ENCODE measurements at regions not wholly inside any gene's neighbourhood (a gene's known extent, or its start where the extent isn't known, plus 50 kb on each side); places are given as distances from the start of the nearest gene placed in this dataset.

GRCh38 chr9:23254404-23255184 lies 571.4 kb downstream of the ELAVL2 start:
- H4K5ac ChIP-seq (ENCODE audit: low read depth, low read length), result no peak overlapping the region
- dilution Hi-C loops (cut with HindIII; ENCODE audit: low sequenced_read_pairs, unreplicated experiment), result no loop called here
- H3K56ac ChIP-seq (ENCODE audit: extremely low read depth, insufficient read depth, low read length), result no peak overlapping the region
- BruUV-seq (replicated peaks), result no TSS peak
- no peaks in the 10 kb centered on the region for H3K79me1 ChIP-seq (ENCODE audit: low read depth in 1 of 2, low read length in 2 of 2)
- ChIA-PET POLR2A (ENCODE audit: unreplicated experiment) (no interaction called here), CTCF (no interaction called here)
- no peaks in the 10 kb centered on the region for H3K27me3 ChIP-seq (ENCODE audit: control insufficient read depth, insufficient read depth, low read length)
- H2AK5ac ChIP-seq (ENCODE audit: low read depth, low read length), result no peak overlapping the region
- no peak overlapping the region for H2AFZ ChIP-seq (replicated peaks; ENCODE audit: low read length, poor library complexity)
- WGBS, 2 experiments (ENCODE audit: extremely low coverage in 2 of 2, insufficient read length in 1 of 2), result no CpG with 5 or more reads among the region's 9 CpGs
- H3K4me1 ChIP-seq (ENCODE audit: control insufficient read depth, insufficient read depth, low read length), result no peaks in the 10 kb centered on the region
- DNase-seq (no peak), ATAC-seq (ENCODE audit: low read depth) (no peak)
- no peak overlapping the region for H3K4me2 ChIP-seq (ENCODE audit: low read depth, low read length)
- H2BK120ac ChIP-seq (ENCODE audit: low read depth, low read length), result no peak overlapping the region
- TF ChIP-seq SMC3 (IDR thresholded peaks at IDR 0.05; ENCODE audit: low read depth, low read length) (no peak), CEBPB (IDR thresholded peaks at IDR 0.05; ENCODE audit: low read depth, low read length) (no peak), NFE2L2 (IDR thresholded peaks at IDR 0.05; ENCODE audit: low read depth, low read length) (no peak), RCOR1 (IDR thresholded peaks at IDR 0.05; ENCODE audit: insufficient replicate concordance, low read length) (no peak), MAZ (IDR thresholded peaks at IDR 0.05; ENCODE audit: borderline replicate concordance, low read depth, low read length) (no peak), CHD1 (IDR thresholded peaks at IDR 0.05; ENCODE audit: low read depth, low read length) (no peak), BHLHE40 (IDR thresholded peaks at IDR 0.05; ENCODE audit: low read depth, low read length) (no peak), POLR2A (IDR thresholded peaks at IDR 0.05; ENCODE audit: low read depth, low read length) (no peak), RAD21 (IDR thresholded peaks at IDR 0.05; ENCODE audit: low read length) (no peak), FOS (IDR thresholded peaks at IDR 0.05; ENCODE audit: low read depth, low read length) (no peak), MXI1 (IDR thresholded peaks at IDR 0.05; ENCODE audit: borderline replicate concordance, low read depth, low read length) (no peak)
- in situ Hi-C loops (cut with MboI; ENCODE audit: low sequenced_read_pairs), result no loop called here
- no peak overlapping the region for H3K4ac ChIP-seq (ENCODE audit: low read depth, low read length)
- no peaks in the 10 kb centered on the region for H3K9me1 ChIP-seq (ENCODE audit: insufficient read depth, low read length)
- no peak overlapping the region for H2BK5ac ChIP-seq (ENCODE audit: low read depth, low read length, poor library complexity, severe bottlenecking)
- H3K36me3 ChIP-seq (ENCODE audit: control insufficient read depth, insufficient read depth, low read length), result no peaks in the 10 kb centered on the region
- no peak overlapping the region for H3K4me3 ChIP-seq (ENCODE audit: insufficient read depth, low read depth, low read length)
- no peak overlapping the region for H4K8ac ChIP-seq (ENCODE audit: low read depth in 2 of 2, low read length in 2 of 2)
- no peaks in the 10 kb centered on the region for H3K9me3 ChIP-seq (ENCODE audit: control insufficient read depth, insufficient read depth, low read length)
- intact Hi-C loops (cut with micrococcal nuclease), result no loop called here
- H3K27ac ChIP-seq (ENCODE audit: insufficient read depth, low read length), result no peak overlapping the region
- no peak overlapping the region for H4K91ac ChIP-seq (ENCODE audit: insufficient read depth, low read depth, low read length)
- no peak overlapping the region for H3K9ac ChIP-seq (ENCODE audit: low read depth, low read length)
- H2BK15ac ChIP-seq (ENCODE audit: low read depth, low read length), result no peak overlapping the region
- no peak overlapping the region for H3K18ac ChIP-seq (ENCODE audit: low read depth, low read length)
- H2BK20ac ChIP-seq (ENCODE audit: low read depth, low read length), result no peak overlapping the region
- no peak overlapping the region for H3K23ac ChIP-seq (ENCODE audit: low read depth, low read length)
- no peak overlapping the region for H2AK9ac ChIP-seq (replicated peaks; ENCODE audit: low read depth, low read length, poor library complexity)
- H3K14ac ChIP-seq (replicated peaks; ENCODE audit: low read depth, low read length), result no peak overlapping the region
- no peaks in the 10 kb centered on the region for H4K20me1 ChIP-seq (ENCODE audit: insufficient read depth, low read length)

Data from IMR-90 (cell line).